GM23338 (cell line): ENCODE measurements at regions not wholly inside any gene's neighbourhood (a gene's known extent, or its start where the extent isn't known, plus 50 kb on each side); places are given as distances from the start of the nearest gene placed in this dataset.

Experiments used
- ATAC-seq: fragments of 200-7000 bp; cut with Tn5 transposase; 3 replicates; pipeline ENCODE4 v1.9.1; 2020
- DNase-seq: peaks from one replicate; pipeline ENCODE4 v3.0.0-alpha.2; 2015; ENCODE audit warnings: low spot score
- H2AFZ ChIP-seq: fragments of 200-600 bp; sonication (generic); 2 replicates; pipeline ENCODE4 v1.8.0; 2016; ENCODE audit warnings: antibody characterized with exemption, mild to moderate bottlenecking, moderate library complexity
- H3F3A ChIP-seq: fragments of 200-600 bp; sonication (generic); replicated peaks from 2 replicates; pipeline ENCODE4 v1.8.0; 2017; ENCODE audit warnings: antibody characterized with exemption, mixed run types, low read depth
- H3K27ac ChIP-seq: fragments of 200-600 bp; sonication (generic); 2 replicates; pipeline ENCODE4 v1.6.1; 2016; ENCODE audit warnings: low read depth
- H3K27me3 ChIP-seq: fragments of 200-600 bp; sonication (generic); 2 replicates; pipeline ENCODE4 v1.8.0; 2016; ENCODE audit warnings: mild to moderate bottlenecking, mixed run types, moderate library complexity; ENCODE audit not compliant: insufficient read depth
- H3K36me3 ChIP-seq: fragments of 200-600 bp; sonication (generic); 2 replicates; pipeline ENCODE4 v1.8.0; 2016; ENCODE audit warnings: mild to moderate bottlenecking; ENCODE audit not compliant: insufficient read depth
- H3K4me1 ChIP-seq: fragments of 200-600 bp; sonication (generic); 2 replicates; pipeline ENCODE4 v1.8.0; 2016; ENCODE audit warnings: mild to moderate bottlenecking, moderate library complexity; ENCODE audit not compliant: insufficient read depth
- H3K4me2 ChIP-seq: fragments of 200-600 bp; sonication (generic); 2 replicates; pipeline ENCODE4 v1.7.1; 2017; ENCODE audit warnings: mixed run types
- H3K4me3 ChIP-seq: fragments of 200-600 bp; sonication (generic); 2 replicates; pipeline ENCODE4 v1.6.1; 2016; ENCODE audit warnings: mixed run types
- H3K79me2 ChIP-seq: fragments of 200-600 bp; sonication (generic); replicated peaks from 2 replicates; pipeline ENCODE4 v1.8.0; 2017; ENCODE audit warnings: mild to moderate bottlenecking; ENCODE audit not compliant: insufficient read depth
- H3K9me2 ChIP-seq: fragments of 200-600 bp; sonication (generic); 2 replicates; pipeline ENCODE4 v1.8.0; 2017; ENCODE audit not compliant: insufficient read depth
- H4K20me1 ChIP-seq: fragments of 200-600 bp; sonication (generic); replicated peaks from 2 replicates; pipeline ENCODE4 v1.8.0; 2017; ENCODE audit warnings: mild to moderate bottlenecking; ENCODE audit not compliant: insufficient read depth
- H3K27ac Mint-ChIP-seq: 2 replicates; pipeline ENCODE4 v1.8.0; 2020; ENCODE audit warnings: inconsistent platforms, mild to moderate bottlenecking, moderate library complexity, mixed read lengths
- H3K27me3 Mint-ChIP-seq: 3 replicates; pipeline ENCODE4 v1.8.0; 2022; ENCODE audit warnings: low read depth, mild to moderate bottlenecking, moderate library complexity, mixed read lengths, inconsistent platforms; ENCODE audit not compliant: insufficient read depth, poor library complexity
- H3K36me3 Mint-ChIP-seq: 3 replicates; pipeline ENCODE4 v1.8.0; 2021; ENCODE audit warnings: low read depth, mild to moderate bottlenecking, inconsistent platforms, moderate library complexity, mixed read lengths
- H3K4me1 Mint-ChIP-seq: 3 replicates; pipeline ENCODE4 v1.8.0; 2020; ENCODE audit warnings: mild to moderate bottlenecking, inconsistent platforms, mixed read lengths
- H3K4me3 Mint-ChIP-seq: 3 replicates; pipeline ENCODE4 v1.8.0; 2021; ENCODE audit warnings: moderate library complexity, mild to moderate bottlenecking, inconsistent platforms, mixed read lengths
- H3K9me3 Mint-ChIP-seq: 3 replicates; pipeline ENCODE4 v1.8.0; 2020; ENCODE audit warnings: moderate library complexity, mild to moderate bottlenecking, inconsistent platforms, mixed read lengths
- NANOG ChIP-seq: IDR thresholded peaks from 2 replicates; pipeline ENCODE4 v1.6.1; 2016; ENCODE audit warnings: antibody characterized with exemption, borderline replicate concordance
- POLR2AphosphoS5 ChIP-seq: IDR thresholded peaks from 2 replicates; pipeline ENCODE4 v1.6.1; 2016; ENCODE audit warnings: antibody characterized with exemption, low read depth
- STAT1 ChIP-seq: IDR thresholded peaks from one replicate; pipeline ENCODE4 v1.6.1; 2016; ENCODE audit warnings: antibody characterized with exemption; ENCODE audit not compliant: unreplicated experiment
- ZNF114 ChIP-seq: fragments of 250-450 bp; sonication (Bioruptor Pico); IDR thresholded peaks from 2 replicates; pipeline ENCODE4 v1.5.0; 2020; ENCODE audit warnings: mild to moderate bottlenecking, moderate library complexity
- ZNF331 ChIP-seq: fragments of 250-450 bp; sonication (Bioruptor Pico); IDR thresholded peaks from 2 replicates; pipeline ENCODE4 v1.5.0; 2020; ENCODE audit warnings: low read depth, mild to moderate bottlenecking, moderate library complexity
- TF ChIP-seq, protein P1 (sequence below), 2 experiments: fragments of 200-600 bp in 1 of 2; sonication (generic) in 1 of 2; conservative IDR thresholded peaks; 2 replicates each; pipeline versions ENCODE4 v1.5.1 to v1.6.1; 2016 to 2017; ENCODE audit warnings: antibody characterized with exemption in 2 of 2, low read depth in 2 of 2, mild to moderate bottlenecking in 2 of 2, moderate library complexity in 1 of 2
- TF ChIP-seq, protein P2 (sequence below): fragments of 250-450 bp; sonication (Bioruptor Pico); IDR thresholded peaks from 2 replicates; pipeline ENCODE4 v1.5.0; 2020; ENCODE audit warnings: mild to moderate bottlenecking, moderate library complexity
- TF ChIP-seq, protein P3 (sequence below): IDR thresholded peaks from one replicate; pipeline ENCODE4 v1.6.1; 2018; ENCODE audit warnings: antibody characterized with exemption; ENCODE audit not compliant: unreplicated experiment
- TF ChIP-seq, protein P4 (sequence below): IDR thresholded peaks from 2 replicates; pipeline ENCODE4 v1.6.1; 2016; ENCODE audit warnings: antibody characterized with exemption

DNA sequence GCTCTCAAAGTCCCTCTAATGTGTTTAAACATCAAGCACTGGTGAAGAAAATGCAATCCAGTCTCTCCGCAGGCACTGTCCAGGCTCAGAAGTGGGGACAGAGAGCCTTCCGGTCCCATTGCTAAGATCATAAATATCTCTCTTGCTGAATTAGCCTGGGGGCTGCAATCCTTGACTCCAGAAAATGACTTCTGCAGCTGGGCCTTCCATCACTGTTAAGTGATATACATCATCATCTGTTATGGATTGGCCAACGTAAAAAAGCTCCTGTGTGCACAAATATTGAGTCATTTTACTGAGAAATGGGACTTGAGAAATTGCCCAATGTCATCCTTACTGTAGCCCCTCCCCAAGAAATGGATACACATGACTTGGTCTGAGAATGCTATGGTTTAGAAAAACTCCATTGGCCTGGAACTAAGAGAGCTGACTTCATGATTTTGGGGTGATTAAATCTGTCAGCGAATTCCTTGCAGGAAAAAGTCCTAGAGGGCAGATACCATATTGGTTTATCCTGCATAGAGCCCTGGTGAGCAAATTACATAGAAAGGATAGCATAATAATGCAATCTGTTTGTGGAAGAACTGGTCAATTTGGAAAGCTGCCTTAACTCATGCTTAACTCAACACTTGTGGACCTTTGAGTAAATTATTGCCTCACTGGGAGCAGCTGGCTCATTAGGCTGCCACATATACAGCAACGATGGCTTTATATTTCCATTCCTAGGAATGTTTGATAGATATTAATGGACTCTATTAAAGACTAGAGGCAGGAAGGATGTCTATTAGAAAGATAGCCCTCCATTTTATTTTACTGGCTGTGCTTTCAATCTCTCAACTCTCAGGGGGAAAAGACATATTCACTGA lies 346.1 kb downstream of the GBA3 start:
- H3K4me3 ChIP-seq, result no peak overlapping the region
- no peaks in the 10 kb centered on the region for H4K20me1 ChIP-seq
- H3F3A ChIP-seq, result no peaks in the 10 kb centered on the region
- peaks cover 2% of the 10 kb centered on the region; the same call in 1 of the 3 replicates for H3K9me3 Mint-ChIP-seq
- no peak overlapping the region for H3K27ac Mint-ChIP-seq
- no peak overlapping the region for H2AFZ ChIP-seq
- H3K4me2 ChIP-seq, result no peak overlapping the region
- TF ChIP-seq ZNF331 (CRISPR knock-in tag), result no peak
- no peak for TF ChIP-seq POLR2AphosphoS5
- TF ChIP-seq, protein P1, sequence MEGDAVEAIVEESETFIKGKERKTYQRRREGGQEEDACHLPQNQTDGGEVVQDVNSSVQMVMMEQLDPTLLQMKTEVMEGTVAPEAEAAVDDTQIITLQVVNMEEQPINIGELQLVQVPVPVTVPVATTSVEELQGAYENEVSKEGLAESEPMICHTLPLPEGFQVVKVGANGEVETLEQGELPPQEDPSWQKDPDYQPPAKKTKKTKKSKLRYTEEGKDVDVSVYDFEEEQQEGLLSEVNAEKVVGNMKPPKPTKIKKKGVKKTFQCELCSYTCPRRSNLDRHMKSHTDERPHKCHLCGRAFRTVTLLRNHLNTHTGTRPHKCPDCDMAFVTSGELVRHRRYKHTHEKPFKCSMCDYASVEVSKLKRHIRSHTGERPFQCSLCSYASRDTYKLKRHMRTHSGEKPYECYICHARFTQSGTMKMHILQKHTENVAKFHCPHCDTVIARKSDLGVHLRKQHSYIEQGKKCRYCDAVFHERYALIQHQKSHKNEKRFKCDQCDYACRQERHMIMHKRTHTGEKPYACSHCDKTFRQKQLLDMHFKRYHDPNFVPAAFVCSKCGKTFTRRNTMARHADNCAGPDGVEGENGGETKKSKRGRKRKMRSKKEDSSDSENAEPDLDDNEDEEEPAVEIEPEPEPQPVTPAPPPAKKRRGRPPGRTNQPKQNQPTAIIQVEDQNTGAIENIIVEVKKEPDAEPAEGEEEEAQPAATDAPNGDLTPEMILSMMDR (conservative IDR thresholded peaks at IDR 0.05; ENCODE audit: low read depth in 2 of 2), result no peak
- TF ChIP-seq, protein P2, sequence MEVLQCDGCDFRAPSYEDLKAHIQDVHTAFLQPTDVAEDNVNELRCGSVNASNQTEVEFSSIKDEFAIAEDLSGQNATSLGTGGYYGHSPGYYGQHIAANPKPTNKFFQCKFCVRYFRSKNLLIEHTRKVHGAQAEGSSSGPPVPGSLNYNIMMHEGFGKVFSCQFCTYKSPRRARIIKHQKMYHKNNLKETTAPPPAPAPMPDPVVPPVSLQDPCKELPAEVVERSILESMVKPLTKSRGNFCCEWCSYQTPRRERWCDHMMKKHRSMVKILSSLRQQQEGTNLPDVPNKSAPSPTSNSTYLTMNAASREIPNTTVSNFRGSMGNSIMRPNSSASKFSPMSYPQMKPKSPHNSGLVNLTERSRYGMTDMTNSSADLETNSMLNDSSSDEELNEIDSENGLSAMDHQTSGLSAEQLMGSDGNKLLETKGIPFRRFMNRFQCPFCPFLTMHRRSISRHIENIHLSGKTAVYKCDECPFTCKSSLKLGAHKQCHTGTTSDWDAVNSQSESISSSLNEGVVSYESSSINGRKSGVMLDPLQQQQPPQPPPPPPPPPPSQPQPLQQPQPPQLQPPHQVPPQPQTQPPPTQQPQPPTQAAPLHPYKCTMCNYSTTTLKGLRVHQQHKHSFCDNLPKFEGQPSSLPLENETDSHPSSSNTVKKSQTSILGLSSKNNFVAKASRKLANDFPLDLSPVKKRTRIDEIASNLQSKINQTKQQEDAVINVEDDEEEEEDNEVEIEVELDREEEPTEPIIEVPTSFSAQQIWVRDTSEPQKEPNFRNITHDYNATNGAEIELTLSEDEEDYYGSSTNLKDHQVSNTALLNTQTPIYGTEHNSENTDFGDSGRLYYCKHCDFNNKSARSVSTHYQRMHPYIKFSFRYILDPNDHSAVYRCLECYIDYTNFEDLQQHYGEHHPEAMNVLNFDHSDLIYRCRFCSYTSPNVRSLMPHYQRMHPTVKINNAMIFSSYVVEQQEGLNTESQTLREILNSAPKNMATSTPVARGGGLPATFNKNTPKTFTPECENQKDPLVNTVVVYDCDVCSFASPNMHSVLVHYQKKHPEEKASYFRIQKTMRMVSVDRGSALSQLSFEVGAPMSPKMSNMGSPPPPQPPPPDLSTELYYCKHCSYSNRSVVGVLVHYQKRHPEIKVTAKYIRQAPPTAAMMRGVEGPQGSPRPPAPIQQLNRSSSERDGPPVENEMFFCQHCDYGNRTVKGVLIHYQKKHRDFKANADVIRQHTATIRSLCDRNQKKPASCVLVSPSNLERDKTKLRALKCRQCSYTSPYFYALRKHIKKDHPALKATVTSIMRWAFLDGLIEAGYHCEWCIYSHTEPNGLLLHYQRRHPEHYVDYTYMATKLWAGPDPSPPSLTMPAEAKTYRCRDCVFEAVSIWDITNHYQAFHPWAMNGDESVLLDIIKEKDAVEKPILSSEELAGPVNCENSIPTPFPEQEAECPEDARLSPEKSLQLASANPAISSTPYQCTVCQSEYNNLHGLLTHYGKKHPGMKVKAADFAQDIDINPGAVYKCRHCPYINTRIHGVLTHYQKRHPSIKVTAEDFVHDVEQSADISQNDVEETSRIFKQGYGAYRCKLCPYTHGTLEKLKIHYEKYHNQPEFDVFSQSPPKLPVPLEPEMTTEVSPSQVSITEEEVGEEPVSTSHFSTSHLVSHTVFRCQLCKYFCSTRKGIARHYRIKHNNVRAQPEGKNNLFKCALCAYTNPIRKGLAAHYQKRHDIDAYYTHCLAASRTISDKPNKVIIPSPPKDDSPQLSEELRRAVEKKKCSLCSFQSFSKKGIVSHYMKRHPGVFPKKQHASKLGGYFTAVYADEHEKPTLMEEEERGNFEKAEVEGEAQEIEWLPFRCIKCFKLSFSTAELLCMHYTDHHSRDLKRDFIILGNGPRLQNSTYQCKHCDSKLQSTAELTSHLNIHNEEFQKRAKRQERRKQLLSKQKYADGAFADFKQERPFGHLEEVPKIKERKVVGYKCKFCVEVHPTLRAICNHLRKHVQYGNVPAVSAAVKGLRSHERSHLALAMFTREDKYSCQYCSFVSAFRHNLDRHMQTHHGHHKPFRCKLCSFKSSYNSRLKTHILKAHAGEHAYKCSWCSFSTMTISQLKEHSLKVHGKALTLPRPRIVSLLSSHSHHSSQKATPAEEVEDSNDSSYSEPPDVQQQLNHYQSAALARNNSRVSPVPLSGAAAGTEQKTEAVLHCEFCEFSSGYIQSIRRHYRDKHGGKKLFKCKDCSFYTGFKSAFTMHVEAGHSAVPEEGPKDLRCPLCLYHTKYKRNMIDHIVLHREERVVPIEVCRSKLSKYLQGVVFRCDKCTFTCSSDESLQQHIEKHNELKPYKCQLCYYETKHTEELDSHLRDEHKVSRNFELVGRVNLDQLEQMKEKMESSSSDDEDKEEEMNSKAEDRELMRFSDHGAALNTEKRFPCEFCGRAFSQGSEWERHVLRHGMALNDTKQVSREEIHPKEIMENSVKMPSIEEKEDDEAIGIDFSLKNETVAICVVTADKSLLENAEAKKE (CRISPR knock-in tag), result no peak
- TF ChIP-seq, protein P3, sequence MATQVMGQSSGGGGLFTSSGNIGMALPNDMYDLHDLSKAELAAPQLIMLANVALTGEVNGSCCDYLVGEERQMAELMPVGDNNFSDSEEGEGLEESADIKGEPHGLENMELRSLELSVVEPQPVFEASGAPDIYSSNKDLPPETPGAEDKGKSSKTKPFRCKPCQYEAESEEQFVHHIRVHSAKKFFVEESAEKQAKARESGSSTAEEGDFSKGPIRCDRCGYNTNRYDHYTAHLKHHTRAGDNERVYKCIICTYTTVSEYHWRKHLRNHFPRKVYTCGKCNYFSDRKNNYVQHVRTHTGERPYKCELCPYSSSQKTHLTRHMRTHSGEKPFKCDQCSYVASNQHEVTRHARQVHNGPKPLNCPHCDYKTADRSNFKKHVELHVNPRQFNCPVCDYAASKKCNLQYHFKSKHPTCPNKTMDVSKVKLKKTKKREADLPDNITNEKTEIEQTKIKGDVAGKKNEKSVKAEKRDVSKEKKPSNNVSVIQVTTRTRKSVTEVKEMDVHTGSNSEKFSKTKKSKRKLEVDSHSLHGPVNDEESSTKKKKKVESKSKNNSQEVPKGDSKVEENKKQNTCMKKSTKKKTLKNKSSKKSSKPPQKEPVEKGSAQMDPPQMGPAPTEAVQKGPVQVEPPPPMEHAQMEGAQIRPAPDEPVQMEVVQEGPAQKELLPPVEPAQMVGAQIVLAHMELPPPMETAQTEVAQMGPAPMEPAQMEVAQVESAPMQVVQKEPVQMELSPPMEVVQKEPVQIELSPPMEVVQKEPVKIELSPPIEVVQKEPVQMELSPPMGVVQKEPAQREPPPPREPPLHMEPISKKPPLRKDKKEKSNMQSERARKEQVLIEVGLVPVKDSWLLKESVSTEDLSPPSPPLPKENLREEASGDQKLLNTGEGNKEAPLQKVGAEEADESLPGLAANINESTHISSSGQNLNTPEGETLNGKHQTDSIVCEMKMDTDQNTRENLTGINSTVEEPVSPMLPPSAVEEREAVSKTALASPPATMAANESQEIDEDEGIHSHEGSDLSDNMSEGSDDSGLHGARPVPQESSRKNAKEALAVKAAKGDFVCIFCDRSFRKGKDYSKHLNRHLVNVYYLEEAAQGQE, result no peak
- TF ChIP-seq, protein P4, sequence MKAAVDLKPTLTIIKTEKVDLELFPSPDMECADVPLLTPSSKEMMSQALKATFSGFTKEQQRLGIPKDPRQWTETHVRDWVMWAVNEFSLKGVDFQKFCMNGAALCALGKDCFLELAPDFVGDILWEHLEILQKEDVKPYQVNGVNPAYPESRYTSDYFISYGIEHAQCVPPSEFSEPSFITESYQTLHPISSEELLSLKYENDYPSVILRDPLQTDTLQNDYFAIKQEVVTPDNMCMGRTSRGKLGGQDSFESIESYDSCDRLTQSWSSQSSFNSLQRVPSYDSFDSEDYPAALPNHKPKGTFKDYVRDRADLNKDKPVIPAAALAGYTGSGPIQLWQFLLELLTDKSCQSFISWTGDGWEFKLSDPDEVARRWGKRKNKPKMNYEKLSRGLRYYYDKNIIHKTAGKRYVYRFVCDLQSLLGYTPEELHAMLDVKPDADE, result no peak
- no peak for TF ChIP-seq ZNF114 (CRISPR knock-in tag)
- TF ChIP-seq STAT1, result no peak
- TF ChIP-seq NANOG, result no peak
- no peak overlapping the region for H3K4me3 Mint-ChIP-seq
- no peaks in the 10 kb centered on the region for H3K36me3 ChIP-seq
- H3K79me2 ChIP-seq, result no peaks in the 10 kb centered on the region
- H3K27me3 ChIP-seq, result no peaks in the 10 kb centered on the region
- H3K36me3 Mint-ChIP-seq, result no peaks in the 10 kb centered on the region
- no peak overlapping the region for H3K27ac ChIP-seq
- no peaks in the 10 kb centered on the region for H3K27me3 Mint-ChIP-seq
- H3K4me1 Mint-ChIP-seq, result peaks cover 16% of the 10 kb centered on the region
- ATAC-seq, result no peak
- H3K9me2 ChIP-seq, result no peaks in the 10 kb centered on the region
- no peak for DNase-seq
- peaks cover 7% of the 10 kb centered on the region for H3K4me1 ChIP-seq
